ENCODE measurements at regions not wholly inside any gene's neighbourhood (a gene's known extent, or its start where the extent isn't known, plus 50 kb on each side); places are given as distances from the start of the nearest gene placed in this dataset.

GRCh38 chr3:181403876-181404660, 307.7 kb upstream of the SOX2 start:
- no peak for DNase-seq
- no peak overlapping the region for H3K27ac ChIP-seq
- intact Hi-C loops (cut with DNase I) = no loop called here
- WGBS, 2 donors = 59 to 72% methylated on average over 8 of the region's 8 CpGs
- H3K27me3 ChIP-seq = no peaks in the 10 kb centered on the region
- H3K4me1 ChIP-seq = no peaks in the 10 kb centered on the region
- TF ChIP-seq, protein P1, sequence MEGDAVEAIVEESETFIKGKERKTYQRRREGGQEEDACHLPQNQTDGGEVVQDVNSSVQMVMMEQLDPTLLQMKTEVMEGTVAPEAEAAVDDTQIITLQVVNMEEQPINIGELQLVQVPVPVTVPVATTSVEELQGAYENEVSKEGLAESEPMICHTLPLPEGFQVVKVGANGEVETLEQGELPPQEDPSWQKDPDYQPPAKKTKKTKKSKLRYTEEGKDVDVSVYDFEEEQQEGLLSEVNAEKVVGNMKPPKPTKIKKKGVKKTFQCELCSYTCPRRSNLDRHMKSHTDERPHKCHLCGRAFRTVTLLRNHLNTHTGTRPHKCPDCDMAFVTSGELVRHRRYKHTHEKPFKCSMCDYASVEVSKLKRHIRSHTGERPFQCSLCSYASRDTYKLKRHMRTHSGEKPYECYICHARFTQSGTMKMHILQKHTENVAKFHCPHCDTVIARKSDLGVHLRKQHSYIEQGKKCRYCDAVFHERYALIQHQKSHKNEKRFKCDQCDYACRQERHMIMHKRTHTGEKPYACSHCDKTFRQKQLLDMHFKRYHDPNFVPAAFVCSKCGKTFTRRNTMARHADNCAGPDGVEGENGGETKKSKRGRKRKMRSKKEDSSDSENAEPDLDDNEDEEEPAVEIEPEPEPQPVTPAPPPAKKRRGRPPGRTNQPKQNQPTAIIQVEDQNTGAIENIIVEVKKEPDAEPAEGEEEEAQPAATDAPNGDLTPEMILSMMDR (IDR thresholded peaks at IDR 0.05) = no peak
- TF ChIP-seq POLR2A (IDR thresholded peaks at IDR 0.05) = no peak
- ATAC-seq = no peak
- no peaks in the 10 kb centered on the region for H3K36me3 ChIP-seq (replicated peaks in 1 of 2; ENCODE audit: insufficient read depth in 1 of 2, low read depth in 2 of 2)
- H3K9me3 ChIP-seq = no peaks in the 10 kb centered on the region
- H3K4me3 ChIP-seq = no peak overlapping the region

GRCh38 chr3:181402347-181402746, 309.4 kb upstream of the SOX2 start:
- no peak overlapping the region for H3K4me3 ChIP-seq
- intact Hi-C loops (cut with DNase I) = no loop called here
- ATAC-seq = no peak
- DNase-seq = no peak
- H3K4me1 ChIP-seq = no peaks in the 10 kb centered on the region
- 53 to 54% methylated on average over 3 of the region's 3 CpGs for WGBS, 2 donors
- no peaks in the 10 kb centered on the region for H3K36me3 ChIP-seq (replicated peaks in 1 of 2; ENCODE audit: insufficient read depth in 1 of 2, low read depth in 2 of 2)
- TF ChIP-seq, protein P1 (IDR thresholded peaks at IDR 0.05) = no peak
- TF ChIP-seq POLR2A (IDR thresholded peaks at IDR 0.05) = no peak
- no peaks in the 10 kb centered on the region for H3K9me3 ChIP-seq
- H3K27me3 ChIP-seq = no peaks in the 10 kb centered on the region
- H3K27ac ChIP-seq = no peak overlapping the region

- DNase-seq (no peak), ATAC-seq (no peak)
- no peaks in the 10 kb centered on the region for H3K4me1 ChIP-seq
- H3K27ac ChIP-seq = no peak overlapping the region
- no peaks in the 10 kb centered on the region for H3K27me3 ChIP-seq
- no peaks in the 10 kb centered on the region for H3K9me3 ChIP-seq
- TF ChIP-seq POLR2A (IDR thresholded peaks at IDR 0.05) = no peak
- TF ChIP-seq, protein P1 (IDR thresholded peaks at IDR 0.05) = no peak
- intact Hi-C loops (cut with DNase I) = no loop called here
- H3K36me3 ChIP-seq (replicated peaks in 1 of 2; ENCODE audit: insufficient read depth in 1 of 2, low read depth in 2 of 2) = no peaks in the 10 kb centered on the region
- no peak overlapping the region for H3K4me3 ChIP-seq
Observed at GRCh38 chr3:181384970-181385369, 326.8 kb upstream of the SOX2 start.

DNA sequence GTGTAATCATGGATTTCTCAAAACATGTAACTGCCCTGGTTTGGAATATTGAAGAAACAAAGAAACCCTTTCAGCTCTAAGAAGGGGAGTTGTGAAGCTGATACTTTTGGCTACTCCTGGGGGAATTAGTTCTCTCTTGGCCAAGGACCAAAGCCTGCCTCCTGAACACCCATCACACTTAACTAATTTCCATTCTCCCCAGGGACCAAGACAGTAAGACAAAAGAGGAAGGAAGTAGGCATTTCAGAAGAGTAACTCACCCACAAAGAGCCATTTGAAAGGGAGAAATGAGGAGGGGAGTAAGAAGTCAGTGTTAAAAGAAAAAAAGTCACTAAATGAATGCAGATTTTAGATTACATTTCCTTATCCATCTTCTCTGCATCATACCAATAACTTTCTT, 328.0 kb upstream of the SOX2 start:
- Histone ChIP-seq H3K27ac (no peak overlapping the region), H3K9me3 (no peaks in the 10 kb centered on the region), H3K36me3 (replicated peaks in 1 of 2; ENCODE audit: insufficient read depth in 1 of 2, low read depth in 2 of 2) (no peaks in the 10 kb centered on the region), H3K4me1 (no peaks in the 10 kb centered on the region), H3K27me3 (no peaks in the 10 kb centered on the region), H3K4me3 (no peak overlapping the region)
- no peak for DNase-seq
- intact Hi-C loops (cut with DNase I) = no loop called here
- TF ChIP-seq POLR2A (IDR thresholded peaks at IDR 0.05) = no peak
- TF ChIP-seq, protein P1 (IDR thresholded peaks at IDR 0.05) = no peak
- ATAC-seq = no peak

DNA sequence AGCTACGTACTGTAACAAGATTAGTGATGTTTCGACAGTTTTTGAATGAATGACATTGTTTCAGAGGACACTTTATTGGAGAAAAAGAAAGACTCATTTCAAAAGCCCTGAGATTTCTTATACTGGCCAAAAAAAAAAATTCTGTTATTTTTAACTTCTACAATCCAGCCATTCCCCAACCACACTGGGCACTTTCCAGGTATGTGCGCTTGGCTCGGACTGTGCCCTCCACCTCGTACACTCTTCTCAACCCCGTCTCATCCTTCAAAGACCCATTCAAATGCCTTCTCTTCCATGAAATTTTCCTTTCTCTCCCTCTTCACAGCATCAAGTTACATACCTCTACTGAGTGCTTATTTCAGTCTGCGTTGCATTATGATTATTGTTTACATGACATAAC, 328.5 kb upstream of the SOX2 start:
- H3K9me3 ChIP-seq = no peaks in the 10 kb centered on the region
- no peaks in the 10 kb centered on the region for H3K27me3 ChIP-seq
- no peak overlapping the region for H3K4me3 ChIP-seq
- no peak for DNase-seq
- H3K36me3 ChIP-seq (replicated peaks in 1 of 2; ENCODE audit: insufficient read depth in 1 of 2, low read depth in 2 of 2) = no peaks in the 10 kb centered on the region
- 83% methylated on average over 7 of the region's 7 CpGs for WGBS, 2 donors
- ATAC-seq = no peak
- H3K27ac ChIP-seq = no peak overlapping the region
- intact Hi-C loops (cut with DNase I) = no loop called here
- H3K4me1 ChIP-seq = no peaks in the 10 kb centered on the region
- TF ChIP-seq, protein P1 (IDR thresholded peaks at IDR 0.05) = no peak

All from body of pancreas (tissue), 4 donors.